Spleen (tissue), 7 donors: ENCODE measurements at regions not wholly inside any gene's neighbourhood (a gene's known extent, or its start where the extent isn't known, plus 50 kb on each side); places are given as distances from the start of the nearest gene placed in this dataset.

Experiments
- CTCF ChIP-seq, 11 experiments: fragments of 200-600 bp in 7 of 11; fragments of 450-650 bp in 4 of 11; sonication (generic) in 4 of 11; IDR thresholded peaks in 8 of 11; conservative IDR thresholded peaks in 3 of 11; 1 replicate in 7 of 11; 2 replicates in 4 of 11; pipeline versions ENCODE4 v1.4.0 to v1.8.0; 2016 to 2021; ENCODE audit warnings: antibody characterized with exemption in 11 of 11, inconsistent platforms in 4 of 11, mild to moderate bottlenecking in 1 of 11
- POLR2A ChIP-seq, 3 donors: fragments of 450-650 bp; IDR thresholded peaks; one replicate each; pipeline ENCODE4 v1.5.1; 2017; ENCODE audit warnings: antibody characterized with exemption in 3 of 3, mild to moderate bottlenecking in 1 of 3
- donor health status: DM: no; HTN: no; CAD: no; lungs with moderate emphysema.
- donor health status: DM: no; HTN: no; CAD: no.
- donor health status: DM: no; HTN: no; CAD: no.

- no peak for TF ChIP-seq CTCF (IDR thresholded peaks at IDR 0.05 in 8 of 11, conservative IDR thresholded peaks at IDR 0.05 in 3 of 11)
- no peak for TF ChIP-seq POLR2A (IDR thresholded peaks at IDR 0.05)
Measured at GRCh38 chr13:62139597-62139996, 723.9 kb upstream of the PCDH20 start.
